OCI-M2 (cell line): ENCODE measurements at regions not wholly inside any gene's neighbourhood (a gene's known extent, or its start where the extent isn't known, plus 50 kb on each side); places are given as distances from the start of the nearest gene placed in this dataset.
"Not testable (repeated sequence)": the region's sequence is repeated elsewhere in the genome, so short reads cannot be mapped to it uniquely, and the experiment has no call there.

Experiments
- DNase-seq: peaks from one replicate; lab custom pipeline; 2025; ENCODE audit not compliant: unreplicated experiment; lab: John Stamatoyannopoulos, UW

DNA sequence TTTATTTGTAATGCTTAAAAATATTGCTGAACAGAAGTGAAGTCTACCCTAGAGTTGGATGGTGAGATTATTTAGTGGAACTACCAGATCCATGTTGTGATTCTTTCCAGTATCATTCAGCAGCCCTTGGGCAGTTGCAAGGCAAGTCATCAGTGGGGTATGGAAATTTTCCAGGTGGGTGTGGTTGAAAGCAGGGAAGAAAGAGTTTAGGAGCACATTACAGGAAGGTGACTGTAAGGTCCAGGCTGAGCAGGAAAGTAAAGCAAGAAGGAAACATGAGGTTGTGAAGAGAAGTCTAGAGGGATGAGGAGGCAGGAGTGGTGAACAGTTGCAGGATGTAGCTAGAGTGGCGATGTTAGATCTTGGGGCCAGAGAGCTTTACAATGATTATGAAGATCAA is 178.0 kb upstream of the ROPN1B start:
- not testable (repeated sequence) for DNase-seq

DNA sequence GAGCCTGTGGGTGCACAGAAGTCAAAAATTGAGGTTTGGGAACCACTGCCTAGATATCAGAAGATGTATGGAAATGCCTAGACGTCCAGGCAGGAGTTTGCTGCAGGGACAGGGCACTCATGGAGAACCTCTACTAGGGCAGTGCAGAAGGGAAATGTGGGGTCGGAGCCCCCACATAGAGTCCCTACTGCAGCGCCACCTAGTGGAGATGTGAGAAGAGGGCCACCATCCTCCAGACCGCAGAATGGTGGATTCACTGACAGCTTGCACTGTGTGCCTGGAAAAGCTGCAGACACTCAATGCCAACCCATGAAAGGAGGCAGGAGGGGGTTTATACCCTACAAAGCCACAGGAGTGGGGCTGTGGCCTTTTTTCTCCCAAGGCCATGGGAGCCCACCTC is 159.0 kb upstream of the ROPN1B start:
- not testable (repeated sequence) for DNase-seq

DNA sequence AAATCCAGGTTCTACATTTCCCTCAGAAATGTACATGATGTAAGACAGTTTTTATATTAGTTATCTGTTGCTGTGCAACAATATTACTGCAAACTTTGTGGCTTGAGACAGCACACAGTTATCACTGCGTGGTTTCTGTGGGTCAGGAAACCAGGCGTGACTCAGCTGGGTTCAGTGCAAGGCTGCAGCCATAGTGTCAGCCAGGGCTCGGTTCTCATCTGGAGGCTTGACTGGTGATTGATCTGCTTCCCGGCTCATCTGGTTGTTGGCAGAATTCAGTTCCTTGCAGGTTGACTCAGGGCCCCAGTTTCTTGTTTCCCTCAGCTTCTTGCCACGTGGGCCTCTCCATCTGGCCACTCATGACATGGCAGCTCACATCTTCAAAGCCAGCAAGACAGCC is 146.8 kb upstream of the ROPN1B start:
- not testable (repeated sequence) for DNase-seq

DNA sequence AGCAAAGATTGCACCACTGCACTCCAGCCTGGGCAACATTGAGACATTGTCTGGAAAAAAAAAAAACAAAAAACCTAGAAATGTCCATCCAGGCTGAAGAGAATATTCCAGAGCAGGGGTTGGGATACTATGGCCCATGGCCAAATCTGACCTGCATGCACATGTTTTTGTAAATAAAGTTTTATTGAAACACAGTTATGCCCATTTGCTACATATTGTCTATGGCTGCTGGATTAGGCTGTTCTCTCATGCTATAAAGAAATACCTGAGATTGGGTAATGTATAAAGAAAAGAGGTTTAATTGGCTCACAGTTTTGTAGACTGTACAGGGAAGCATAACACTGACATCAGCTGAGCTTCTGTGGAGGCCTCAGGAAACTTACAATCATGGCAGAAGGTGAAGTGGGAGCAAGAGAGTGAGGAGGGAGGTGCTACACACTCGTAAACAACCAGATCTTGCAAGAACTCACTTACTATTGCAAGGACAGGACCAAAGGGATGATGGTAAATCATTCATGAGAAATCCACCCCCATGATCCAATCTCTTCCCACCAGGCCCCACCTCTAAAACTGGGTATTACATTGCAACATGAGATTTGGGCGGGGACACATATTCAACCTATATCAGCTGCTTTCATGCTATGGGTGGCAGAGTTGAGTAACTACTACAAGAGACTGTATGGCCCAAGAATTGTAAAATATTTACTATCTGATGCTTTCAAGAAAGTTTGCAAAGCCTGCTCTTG is 137.8 kb upstream of the ROPN1B start:
- not testable (repeated sequence) for DNase-seq

DNA sequence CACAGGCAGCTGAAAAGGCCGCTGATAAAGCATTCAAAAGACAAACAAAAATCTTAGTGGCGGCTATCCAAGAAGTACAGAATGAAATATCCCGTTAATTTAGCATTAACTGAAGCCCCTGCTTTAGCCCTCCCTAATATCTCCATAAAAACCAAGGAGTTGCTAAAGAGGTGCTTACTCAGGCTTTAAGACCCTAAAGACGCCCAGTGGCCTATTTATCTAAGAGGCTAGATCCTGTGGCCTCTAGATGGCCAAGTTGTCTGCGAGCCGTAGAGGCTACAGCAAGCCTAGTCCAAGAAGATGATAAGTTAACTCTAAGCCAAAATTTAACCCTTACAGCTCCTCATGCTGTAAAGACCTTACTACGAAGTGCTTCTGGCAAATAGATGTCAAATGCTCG is 133.4 kb upstream of the ROPN1B start:
- DNase-seq, result not testable (repeated sequence)

DNA sequence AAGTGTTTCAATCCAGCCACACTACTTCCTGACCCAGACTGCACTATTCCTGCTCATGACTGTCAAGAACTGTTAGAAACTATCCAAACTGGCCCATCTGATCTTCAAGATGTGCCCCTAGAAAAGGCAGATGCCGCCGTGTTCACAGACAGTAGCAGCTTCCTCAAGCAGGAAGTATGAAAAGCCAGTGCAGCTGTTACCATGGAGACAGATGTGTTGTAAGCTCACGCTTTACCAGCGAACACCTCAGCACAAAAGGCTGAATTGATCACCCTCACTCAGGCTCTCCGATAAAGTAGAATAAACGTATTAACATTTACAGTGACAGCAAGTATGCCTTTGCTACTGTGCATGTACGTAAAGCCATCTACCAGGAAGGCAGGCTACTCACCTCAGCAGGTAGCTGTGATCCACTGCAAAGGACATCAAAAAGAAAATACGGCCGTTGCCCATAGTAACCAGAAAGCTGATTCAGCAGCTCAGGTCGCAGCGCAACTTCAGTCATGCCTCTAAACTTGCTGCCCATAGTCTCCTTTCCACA is 132.9 kb upstream of the ROPN1B start:
- DNase-seq, result not testable (repeated sequence)

DNA sequence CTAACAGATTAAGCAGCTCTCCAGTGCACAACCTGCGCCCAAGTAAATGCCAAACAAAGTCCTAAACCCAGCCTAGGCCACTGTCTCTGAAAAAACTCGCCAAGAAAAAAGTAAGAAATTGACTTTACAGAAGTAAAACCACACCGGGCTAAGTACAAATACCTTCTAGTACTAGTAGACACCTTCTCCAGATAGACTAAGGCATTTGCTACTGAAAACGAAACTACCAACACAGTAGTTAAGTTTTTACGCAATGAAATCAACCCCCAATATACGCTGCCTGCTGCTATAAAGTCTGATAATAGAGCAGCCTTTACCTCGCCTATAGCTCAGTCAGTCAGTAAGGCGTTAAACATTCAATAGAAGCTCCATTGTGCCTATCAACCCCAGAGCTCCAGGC is 132.2 kb upstream of the ROPN1B start:
- not testable (repeated sequence) for DNase-seq

DNA sequence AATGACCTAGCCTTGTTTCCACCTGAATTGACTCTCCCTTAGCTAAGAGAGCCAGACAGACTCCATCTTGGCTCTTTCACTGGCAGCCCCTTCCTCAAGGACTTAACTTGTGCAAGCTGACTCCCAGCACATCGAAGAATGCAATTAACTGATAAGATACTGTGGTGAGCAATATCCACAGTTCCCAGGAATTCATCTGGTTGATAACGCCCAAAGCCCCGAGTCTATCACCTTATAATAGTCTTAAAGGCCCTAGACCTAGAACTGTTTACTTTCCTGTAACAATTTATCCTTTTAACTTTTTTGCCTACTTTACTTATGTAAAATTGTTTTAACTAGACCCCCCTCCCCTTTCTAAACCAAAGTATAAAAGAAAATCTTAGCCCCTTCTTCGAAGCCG is 130.1 kb upstream of the ROPN1B start:
- DNase-seq, result not testable (repeated sequence)

DNA sequence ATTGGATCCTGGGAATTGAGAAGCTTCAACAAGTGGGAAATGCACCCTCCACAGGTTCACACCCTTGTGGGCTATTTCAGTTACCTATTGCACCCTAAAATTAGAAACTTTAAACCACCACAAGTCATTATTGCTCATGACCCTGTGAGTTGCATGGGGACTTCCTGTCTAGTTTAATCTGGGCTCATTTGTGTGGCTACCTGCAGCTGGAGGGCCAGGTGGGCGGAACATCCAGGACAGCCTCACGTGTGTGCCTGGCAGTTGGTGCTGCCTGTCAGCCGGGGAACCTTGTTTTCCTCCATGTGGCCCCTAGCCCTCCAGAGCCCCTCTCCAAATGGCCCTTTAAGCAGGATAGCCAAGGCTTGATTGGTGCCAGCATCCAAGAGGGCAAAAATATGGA is 128.5 kb upstream of the ROPN1B start:
- not testable (repeated sequence) for DNase-seq

DNA sequence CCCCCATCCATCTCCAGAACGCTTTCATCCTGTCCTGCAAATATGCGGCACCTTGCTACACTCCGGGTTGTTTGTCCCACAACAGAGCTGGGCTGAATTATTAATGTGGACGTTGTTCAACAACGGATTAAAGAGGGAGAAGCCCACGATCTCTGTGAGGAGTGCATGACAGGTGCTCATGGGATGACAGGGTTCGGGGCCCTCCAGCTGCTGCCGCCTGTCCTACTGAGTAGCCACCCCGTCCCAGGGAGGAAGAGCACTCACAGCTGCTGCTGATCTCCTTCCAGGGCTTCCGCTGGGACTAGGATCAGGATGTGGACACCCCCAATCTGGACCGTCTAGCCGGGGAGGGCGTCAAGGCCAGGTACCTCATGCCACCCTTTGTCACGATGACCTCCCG is 121.0 kb upstream of the ROPN1B start:
- DNase-seq, result not testable (repeated sequence)

DNA sequence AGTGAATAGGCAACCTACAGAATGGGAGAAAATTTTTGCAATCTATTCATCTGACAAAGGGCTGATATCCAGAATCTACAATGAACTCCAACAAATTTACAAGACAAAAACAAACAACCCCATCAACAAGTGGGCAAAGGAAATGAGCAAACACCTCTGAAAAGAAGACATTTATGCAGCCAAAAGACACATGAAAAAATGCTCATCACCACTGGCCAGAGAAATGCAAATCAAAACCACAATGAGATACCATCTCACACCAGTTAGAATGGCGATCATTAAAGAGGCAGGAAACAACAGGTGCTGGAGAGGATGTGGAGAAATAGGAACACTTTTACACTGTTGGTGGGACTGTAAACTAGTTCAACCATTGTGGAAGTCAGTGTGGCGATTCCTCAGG is 114.0 kb upstream of the ROPN1B start:
- DNase-seq, result not testable (repeated sequence)

DNA sequence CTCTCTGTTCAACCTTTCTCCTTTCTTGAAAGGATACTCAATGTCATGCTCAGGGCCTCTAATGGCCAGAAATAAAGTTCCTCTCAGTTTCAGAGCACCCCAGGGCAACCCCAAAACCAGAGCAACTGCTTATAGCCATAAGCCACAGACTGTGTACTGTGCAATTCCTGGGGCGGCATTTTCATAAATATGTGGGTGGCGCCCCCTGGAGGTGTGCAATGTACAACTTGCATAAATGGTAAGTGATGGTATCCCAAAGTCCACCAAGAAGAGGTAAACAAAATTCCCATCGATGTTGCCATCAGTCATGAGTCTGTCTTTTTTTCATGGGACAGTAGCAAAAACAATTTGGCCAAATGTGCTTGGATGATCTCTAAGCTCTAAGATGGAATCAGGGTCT is 108.4 kb upstream of the ROPN1B start:
- not testable (repeated sequence) for DNase-seq

DNA sequence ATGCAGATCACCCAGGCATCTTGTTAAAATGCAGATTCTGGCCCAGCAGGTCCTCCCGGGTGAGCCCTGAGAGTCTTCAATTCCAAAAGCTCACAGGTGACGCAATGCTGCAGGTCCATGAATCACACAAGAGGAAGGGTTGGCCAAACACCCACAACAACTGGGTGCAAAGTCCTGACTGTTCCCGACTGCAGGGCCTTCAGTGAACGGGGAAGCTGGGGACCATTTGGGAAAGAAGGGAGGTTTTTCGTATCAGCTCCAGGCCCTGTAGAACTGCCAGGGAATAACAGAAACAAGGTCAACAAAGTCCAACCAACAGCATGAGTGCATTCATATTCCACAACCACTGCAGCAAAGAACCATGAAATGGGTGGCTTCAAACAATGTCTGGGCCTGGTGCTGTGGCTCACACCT is 106.1 kb upstream of the ROPN1B start:
- not testable (repeated sequence) for DNase-seq

DNA sequence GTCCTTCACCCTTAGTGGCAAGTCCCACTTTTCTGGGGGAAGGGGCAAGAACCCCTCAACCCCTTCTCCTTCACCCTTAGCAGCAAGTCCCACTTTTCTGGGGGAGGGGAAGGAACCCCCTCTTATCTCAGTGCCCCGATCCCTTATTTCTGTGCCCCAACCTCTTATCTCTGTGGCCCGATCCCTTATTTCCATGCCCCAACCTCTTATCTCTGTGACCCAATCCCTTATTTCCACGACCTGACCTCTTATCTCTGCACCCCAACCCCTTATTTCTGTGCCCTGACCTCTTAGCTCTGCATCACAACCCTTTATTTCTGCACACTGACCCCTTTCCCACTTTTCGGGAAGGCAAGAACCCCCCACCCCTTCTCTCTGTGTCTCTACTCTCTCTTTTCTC is 104.4 kb upstream of the ROPN1B start:
- not testable (repeated sequence) for DNase-seq

DNA sequence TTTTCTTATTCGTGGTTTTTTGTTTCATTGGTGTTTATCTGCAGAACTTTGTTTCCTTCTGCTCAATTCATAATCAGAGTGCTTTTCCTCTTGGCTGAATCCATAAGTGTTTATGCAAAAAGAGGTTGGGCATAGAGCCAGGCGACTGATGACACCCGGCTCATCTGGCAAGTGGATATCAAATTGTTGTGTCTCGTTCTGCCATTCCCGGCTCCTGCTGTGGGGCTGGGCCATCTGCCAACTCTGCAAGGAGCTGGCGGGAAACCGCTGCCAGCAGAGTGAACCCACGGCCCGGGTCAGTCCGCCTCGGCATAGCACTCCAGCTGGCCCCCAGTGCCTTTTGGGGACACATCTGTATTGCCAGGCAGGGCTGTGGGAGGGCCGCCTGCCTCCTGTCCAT is 83.0 kb upstream of the ROPN1B start:
- not testable (repeated sequence) for DNase-seq

DNA sequence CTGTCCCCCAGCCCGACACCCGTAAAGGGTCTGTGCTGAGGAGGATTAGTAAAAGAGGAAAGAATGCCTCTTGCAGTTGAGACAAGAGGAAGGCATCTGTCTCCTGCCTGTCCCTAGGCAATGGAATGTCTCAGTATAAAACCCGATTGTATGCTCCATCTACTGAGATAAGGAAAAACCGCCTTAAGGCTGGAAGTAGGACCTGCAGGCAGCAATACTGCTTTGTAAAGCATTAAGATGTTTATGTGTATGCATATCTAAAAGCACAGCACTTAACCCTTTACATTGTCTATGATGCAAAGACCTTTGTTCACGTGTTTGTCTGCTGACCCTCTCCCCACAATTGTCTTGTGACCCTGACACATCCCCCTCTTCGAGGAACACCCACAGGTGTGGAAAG is 69.8 kb upstream of the ROPN1B start:
- not testable (repeated sequence) for DNase-seq

DNA sequence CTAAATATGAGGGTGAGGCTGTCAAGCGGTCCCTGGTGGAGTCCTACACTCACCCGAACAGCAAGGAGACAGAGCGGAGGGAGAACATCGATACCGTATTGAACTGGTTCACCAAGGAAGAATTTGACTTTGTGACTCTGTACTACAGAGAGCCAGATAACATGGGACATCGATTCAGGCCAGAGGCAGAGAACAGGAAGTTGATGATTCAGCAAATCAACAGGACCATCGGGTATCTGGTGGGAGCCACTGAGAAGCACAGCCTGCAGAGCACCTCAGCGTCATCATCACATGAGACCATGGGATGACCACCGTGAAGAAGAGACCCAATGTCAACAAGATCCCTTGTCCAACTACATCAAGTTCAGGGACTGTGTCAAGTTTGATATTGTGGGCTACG is 67.5 kb upstream of the ROPN1B start:
- not testable (repeated sequence) for DNase-seq

DNA sequence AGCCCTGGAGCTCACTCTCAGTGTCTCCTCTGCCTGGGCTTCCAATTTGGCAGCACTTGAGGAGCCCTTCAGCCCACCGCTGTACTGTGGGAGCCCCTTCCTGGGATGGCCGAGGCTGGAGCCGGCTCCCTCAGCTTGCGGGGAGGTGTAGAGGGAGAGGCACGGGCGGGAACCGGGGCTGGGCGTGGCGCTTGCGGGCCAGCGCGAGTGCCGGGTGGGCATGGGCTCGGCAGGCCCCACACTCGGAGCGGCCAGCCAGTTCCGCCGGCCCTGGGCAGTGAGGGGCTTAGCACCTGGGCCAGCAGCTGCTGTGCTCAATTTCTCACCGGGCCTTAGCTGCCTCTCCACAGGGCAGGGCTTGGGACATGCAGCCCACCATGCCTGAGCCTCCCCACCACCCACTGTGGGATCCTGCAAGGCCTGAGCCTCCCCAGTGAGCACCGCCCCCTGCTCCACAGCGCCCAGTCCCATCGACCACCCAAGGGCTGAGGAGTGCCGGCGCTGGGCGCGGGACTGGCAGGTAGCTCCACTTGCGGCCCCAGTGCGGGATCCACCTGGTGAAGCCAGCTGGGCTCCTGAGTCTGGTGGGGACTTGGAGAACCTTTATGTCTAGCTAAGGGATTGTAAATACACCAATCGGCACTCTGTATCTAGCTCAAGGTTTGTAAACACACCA is 65.1 kb upstream of the ROPN1B start:
- not testable (repeated sequence) for DNase-seq

DNA sequence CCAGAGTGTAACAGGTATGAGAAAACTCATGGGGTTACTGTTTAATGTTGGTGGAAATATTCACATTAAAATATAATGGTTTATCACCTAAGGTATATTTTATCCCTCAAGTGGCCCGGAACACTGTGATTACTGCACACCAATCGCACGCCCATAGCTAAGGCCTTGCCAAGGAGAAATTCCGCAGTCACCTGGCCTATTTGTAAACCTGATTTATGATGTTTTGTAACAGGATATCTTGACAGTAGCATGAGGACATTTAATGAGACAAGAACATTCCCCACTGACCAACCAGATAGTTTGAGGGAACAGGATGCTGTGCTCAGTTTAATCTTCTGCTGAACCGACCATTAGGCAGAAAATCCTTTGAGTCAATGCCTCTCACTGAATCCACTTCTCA is 61.7 kb upstream of the ROPN1B start:
- DNase-seq, result not testable (repeated sequence)

DNA sequence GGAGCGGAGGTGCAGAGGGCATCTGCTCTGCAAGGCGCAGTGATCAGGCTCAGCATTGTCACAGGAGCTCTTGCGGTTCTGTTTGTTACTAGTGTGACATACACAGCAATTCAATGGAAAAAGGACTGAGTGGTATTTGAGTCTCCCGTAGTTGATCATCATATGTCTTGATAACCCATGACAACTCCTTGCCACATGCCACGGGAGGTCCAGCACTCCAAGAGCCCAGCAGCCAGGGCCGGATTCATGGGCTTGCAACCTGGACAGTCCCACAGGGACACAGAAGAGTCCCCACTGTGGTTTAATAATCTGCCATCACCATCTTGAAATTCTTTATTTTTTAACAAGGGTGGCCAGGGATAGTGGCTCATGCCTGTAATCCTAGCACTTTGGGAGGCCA is 58.1 kb upstream of the ROPN1B start:
- DNase-seq, result not testable (repeated sequence)

DNA sequence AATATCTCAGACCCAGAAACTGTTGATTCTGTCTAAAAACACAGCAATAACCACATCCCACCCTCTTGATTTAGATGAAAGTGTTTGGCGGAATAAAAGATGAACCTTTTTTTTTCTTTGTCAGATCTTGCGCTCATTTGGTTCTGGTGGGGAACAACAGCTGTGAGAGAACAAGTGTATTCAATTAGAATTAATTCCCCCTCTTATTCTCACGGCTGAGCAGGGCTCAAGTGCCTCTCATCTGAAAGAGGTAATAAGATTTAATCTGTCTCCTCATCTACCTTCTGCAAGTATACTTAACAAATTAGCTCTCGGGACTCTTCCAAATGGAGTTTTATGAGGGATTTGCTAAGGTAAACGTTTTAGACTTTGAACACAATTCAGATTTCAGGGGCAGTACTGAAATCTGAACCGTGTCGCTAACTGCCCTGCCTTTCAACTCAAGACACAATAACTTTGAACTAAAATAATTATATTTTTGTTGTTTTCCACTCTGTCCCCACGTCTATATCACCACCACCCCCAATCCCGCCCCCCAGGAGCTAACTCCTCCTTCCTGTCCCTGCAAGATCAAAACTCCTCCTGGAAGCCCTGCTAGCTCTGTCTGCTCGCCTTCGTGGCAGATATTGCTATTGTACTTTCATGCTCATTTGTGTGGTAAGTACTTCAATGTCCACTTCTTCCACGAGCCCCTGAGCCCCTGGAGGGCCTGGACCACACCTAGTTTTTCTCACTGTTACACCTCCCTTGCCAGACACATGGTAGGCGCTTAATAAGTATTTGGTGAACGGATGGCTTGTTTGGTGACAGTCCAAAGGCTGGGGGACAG is 54.2 kb upstream of the ROPN1B start:
- not testable (repeated sequence) for DNase-seq
